Forelimb muscle (tissue), 1 donor: ENCODE measurements at regions not wholly inside any gene's neighbourhood (a gene's known extent, or its start where the extent isn't known, plus 50 kb on each side); places are given as distances from the start of the nearest gene placed in this dataset.
A peak's percentile ranks its signal among the peaks of the same experiment; 100 is the strongest.
"Not testable (repeated sequence)": the region's sequence is repeated elsewhere in the genome, so short reads cannot be mapped to it uniquely, and the experiment has no call there.

ENCODE experiments used
- DNase-seq: peaks from one replicate; pipeline ENCODE4 v3.0.0-alpha.2; 2013; ENCODE audit warnings: low read depth

GRCh38 chr4:28378109-28378830, 1517.6 kb downstream of the STIM2 start:
- DNase-seq, result no peak

- no peak for DNase-seq
These were observed 1525.2 kb downstream of the STIM2 start for GRCh38 chr4:28385801-28386200.

GRCh38 chr4:28386776-28387175, 1526.1 kb downstream of the STIM2 start:
- no peak for DNase-seq

GRCh38 chr4:28388471-28388870, 1527.8 kb downstream of the STIM2 start:
- no peak for DNase-seq

- DNase-seq, result no peak
These were observed 1531.2 kb downstream of the STIM2 start for GRCh38 chr4:28391877-28392276.

- no peak for DNase-seq
These were observed 1542.1 kb downstream of the STIM2 start for GRCh38 chr4:28402751-28403150.

- DNase-seq, result no peak
These were observed 1560.6 kb downstream of the STIM2 start for GRCh38 chr4:28421221-28421620.

GRCh38 chr4:28426251-28426650, 1565.6 kb downstream of the STIM2 start:
- DNase-seq, result no peak

- no peak for DNase-seq
These were observed 1566.9 kb downstream of the STIM2 start for GRCh38 chr4:28427306-28428085.

- no peak for DNase-seq
These were observed 1571.8 kb downstream of the STIM2 start for GRCh38 chr4:28432348-28433025.

- peak; percentile 39 for DNase-seq
These were observed 1574.7 kb downstream of the STIM2 start for GRCh38 chr4:28435314-28435713.

- DNase-seq, result no peak
These were observed 1575.8 kb downstream of the STIM2 start for GRCh38 chr4:28436191-28437080.

- DNase-seq, result no peak
These were observed 1582.7 kb downstream of the STIM2 start for GRCh38 chr4:28443371-28443770.

GRCh38 chr4:28443801-28444412, 1583.3 kb downstream of the STIM2 start:
- DNase-seq, result no peak

GRCh38 chr4:28444886-28445496, 1584.3 kb downstream of the STIM2 start:
- DNase-seq, result no peak

GRCh38 chr4:28449085-28449484, 1588.4 kb downstream of the STIM2 start:
- no peak for DNase-seq

GRCh38 chr4:28451346-28451745, 1590.7 kb downstream of the STIM2 start:
- no peak for DNase-seq

- peak; percentile 73 for DNase-seq
These were observed 1602.4 kb downstream of the STIM2 start for GRCh38 chr4:28462766-28463700.

- DNase-seq, result no peak
These were observed 1604.2 kb downstream of the STIM2 start for GRCh38 chr4:28464823-28465222.

- DNase-seq, result not testable (repeated sequence)
These were observed 1606.2 kb downstream of the STIM2 start for GRCh38 chr4:28466886-28467285.
